HG02798 (cell line): ENCODE measurements at regions not wholly inside any gene's neighbourhood (a gene's known extent, or its start where the extent isn't known, plus 50 kb on each side); places are given as distances from the start of the nearest gene placed in this dataset.
"Not testable (repeated sequence)": the region's sequence is repeated elsewhere in the genome, so short reads cannot be mapped to it uniquely, and the experiment has no call there.

Experiments
- ATAC-seq: cut with Tn5 transposase; IDR thresholded peaks from one replicate; pipeline ENCODE4 v1.9.1; 2021; ENCODE audit warnings: mild to moderate bottlenecking; ENCODE audit not compliant: unreplicated experiment, poor library complexity

DNA sequence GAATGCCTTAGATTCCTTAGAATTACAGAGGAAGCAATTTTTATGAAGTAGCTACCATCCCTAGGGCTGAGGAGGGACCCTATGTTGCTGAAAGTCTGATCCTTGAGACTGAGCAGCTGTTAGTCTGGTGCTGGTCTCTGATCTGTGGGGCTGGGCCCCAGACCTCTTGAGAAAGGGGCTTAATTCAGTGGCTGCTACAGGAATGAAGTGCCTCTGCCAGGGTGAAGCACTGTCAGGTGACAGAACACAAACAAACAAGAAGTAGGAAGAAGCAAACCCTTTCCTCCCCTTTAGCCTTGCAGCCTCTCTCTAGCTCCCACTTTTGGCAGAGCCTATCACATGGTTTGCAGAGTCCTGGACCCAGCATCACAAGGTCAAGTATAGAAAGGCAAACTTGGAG lies 64.0 kb upstream of the STC2 start:
- ATAC-seq = no peak

GRCh38 chr5:173391031-173391430 lies 62.8 kb upstream of the STC2 start:
- no peak for ATAC-seq

GRCh38 chr5:173387293-173387692 lies 59.1 kb upstream of the STC2 start:
- not testable (repeated sequence) for ATAC-seq

- ATAC-seq = no peak
These were observed 57.7 kb upstream of the STC2 start for GRCh38 chr5:173385832-173386360.

DNA sequence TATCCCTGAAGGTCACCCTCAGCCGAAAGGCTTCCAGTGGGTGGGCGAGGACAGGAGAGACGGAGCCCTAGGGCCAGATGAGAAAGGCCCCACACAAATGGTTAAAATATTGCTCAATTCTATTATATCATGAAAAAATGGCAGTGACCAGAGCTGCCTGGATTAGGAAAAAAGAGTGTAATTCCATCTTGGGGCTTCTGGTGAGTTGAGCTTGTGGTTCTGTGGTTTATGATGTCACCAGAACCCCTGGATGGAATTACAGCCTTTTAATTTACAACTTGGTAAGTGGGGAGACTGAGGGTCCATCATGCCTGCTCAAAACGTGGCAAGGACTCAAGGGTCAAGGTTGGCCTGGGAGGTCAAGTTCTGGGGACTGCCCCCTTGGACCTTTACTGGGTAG lies 55.5 kb upstream of the STC2 start:
- no peak for ATAC-seq

DNA sequence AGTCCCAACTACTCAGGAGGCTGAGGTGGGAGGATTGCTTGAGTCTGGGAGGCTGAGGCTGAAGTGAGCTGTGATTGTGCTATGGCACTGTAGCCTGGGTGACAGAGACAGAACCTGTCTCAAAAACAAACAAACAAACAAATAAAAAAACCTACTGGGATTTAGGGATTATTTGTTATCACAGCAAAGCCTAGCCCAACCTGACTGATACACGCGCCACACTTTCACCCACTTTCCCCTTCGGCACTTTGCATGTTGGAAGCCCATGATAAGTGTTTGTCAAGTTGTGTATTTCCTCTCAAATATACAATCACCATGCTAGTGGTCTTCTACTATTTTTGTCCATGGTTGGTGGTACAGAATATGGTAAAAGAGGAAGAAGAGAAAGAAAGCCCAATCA lies 50.5 kb upstream of the STC2 start:
- no peak for ATAC-seq
